NCI-H82 treated with DMSO at 0.1 percent for 48 hours (cell line): ENCODE measurements at regions not wholly inside any gene's neighbourhood (a gene's known extent, or its start where the extent isn't known, plus 50 kb on each side); places are given as distances from the start of the nearest gene placed in this dataset.
"Not testable (repeated sequence)": the region's sequence is repeated elsewhere in the genome, so short reads cannot be mapped to it uniquely, and the experiment has no call there.

Source experiments
- DNase-seq: peaks from one replicate; lab custom pipeline; 2025; ENCODE audit not compliant: unreplicated experiment; lab: John Stamatoyannopoulos, UW

DNA sequence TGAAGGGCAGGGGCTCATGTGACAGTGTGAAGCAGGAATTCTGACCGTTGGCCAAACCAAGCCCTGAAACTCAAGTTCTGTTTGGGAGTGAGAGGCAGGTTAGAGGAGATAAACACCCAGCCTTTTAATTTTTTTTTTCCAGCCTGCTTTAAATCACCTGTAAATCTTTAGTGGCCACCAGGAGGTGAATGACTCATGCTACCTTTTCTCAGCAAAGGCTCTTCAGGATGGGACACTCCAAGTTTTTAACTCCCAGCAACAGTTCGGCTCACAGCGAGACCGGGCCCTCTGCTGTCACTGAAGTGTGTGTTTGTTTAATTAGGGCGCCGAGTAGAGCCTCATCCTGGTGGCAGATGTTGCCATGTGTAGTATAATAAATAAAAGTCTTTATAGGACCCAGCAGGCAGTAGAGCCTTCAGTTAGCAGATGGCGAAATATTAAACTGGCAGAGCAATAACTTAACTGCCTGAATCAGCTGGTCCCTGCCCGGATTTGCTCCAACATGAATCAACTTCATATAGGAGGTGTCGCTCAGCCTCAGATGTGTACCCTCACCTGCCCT lies 180.3 kb downstream of the NPIPA7 start:
- DNase-seq, result not testable (repeated sequence)

DNA sequence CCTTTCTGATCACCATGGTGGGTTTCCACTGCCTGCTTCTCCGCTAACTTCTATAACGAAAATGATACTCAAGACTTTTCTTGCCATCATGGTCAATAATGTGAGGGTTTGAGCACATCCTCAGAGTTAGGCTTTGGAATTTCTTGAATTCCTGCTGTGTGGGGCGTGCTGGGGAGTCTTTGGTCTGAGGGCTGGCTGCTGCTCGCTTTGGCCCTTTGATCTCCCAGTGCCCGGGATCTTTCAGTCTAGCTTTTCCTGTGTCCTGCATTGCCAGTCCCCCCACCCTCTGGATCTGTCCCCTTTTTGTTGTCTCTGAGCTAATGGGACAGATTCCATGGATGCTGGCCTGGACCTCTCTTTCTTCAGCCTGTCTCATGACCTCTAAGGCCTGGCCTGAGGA lies 182.6 kb downstream of the NPIPA7 start:
- DNase-seq, result not testable (repeated sequence)

DNA sequence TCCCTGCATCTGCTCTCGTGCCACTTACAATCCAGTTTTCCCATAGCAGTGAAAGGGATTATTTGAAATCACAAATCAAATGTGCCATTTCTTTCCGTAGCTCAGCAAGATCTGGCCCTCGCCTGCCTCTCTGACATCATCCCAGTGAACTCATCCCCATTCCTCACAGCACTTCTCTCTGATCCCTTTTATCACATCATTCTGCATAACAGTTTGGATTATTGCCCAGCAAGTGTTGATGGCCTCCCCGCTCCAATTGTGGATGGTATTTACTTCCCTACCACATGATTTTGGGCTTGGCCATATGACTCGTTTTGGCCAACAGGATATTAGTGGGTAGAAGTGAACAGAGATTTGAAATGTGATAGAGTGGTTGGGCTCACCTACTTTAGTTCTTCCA lies 185.0 kb downstream of the NPIPA7 start:
- not testable (repeated sequence) for DNase-seq

DNA sequence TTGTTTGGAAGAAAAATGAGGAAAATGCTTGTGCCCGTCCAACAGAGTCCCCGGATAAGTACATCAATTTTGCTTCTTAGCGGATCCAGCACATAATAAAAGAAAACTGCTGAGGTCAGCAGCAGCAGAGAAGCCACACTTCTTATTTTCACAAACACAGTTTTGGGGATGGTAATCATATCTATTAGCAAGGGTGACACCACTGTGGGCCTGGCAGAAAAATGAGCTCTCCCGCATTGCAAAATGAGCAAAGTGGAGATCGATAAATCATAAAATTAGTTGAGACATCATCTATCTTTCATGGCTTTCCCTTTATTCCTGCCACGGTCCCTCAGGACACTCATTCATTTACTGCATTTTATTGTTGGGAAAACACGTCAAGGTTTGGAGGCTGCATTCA lies 186.4 kb downstream of the NPIPA7 start:
- not testable (repeated sequence) for DNase-seq

DNA sequence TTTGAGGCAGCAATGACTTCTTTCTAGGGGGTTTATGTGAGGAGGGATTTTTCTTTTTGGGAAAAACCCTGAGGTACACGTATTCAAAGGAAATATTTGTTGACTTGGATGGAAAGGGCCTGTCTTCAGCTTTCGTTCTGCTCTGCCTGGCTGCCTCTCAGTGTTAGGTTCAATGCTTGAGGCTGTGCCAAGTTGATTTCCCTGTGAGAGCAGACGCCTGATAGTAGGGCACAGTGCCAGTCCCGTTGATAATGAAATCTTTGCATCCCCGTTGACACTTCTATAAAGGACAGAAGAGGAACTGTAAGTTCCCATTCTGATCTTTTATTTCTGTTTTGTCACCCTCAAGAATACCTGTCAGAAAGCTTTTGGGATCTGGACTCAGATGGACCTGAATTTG lies 191.1 kb downstream of the NPIPA7 start:
- not testable (repeated sequence) for DNase-seq

DNA sequence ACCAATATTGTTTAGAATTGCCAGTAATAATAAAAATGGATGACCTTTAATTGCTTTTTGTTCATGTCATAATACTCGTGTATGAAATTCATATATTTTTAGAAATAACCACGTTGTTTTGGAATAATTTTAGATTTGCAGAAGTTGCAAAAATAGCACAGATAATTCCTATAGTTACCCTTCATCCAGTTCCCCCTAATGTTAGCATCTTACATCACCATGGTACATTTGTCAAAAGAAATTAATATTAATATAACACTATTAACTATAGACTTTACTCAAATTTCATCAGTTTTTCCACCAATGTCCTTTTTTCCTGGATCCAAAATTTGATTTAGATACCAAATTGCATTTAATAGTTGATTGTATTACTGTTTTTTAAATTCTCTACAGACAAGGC lies 191.9 kb downstream of the NPIPA7 start:
- not testable (repeated sequence) for DNase-seq

DNA sequence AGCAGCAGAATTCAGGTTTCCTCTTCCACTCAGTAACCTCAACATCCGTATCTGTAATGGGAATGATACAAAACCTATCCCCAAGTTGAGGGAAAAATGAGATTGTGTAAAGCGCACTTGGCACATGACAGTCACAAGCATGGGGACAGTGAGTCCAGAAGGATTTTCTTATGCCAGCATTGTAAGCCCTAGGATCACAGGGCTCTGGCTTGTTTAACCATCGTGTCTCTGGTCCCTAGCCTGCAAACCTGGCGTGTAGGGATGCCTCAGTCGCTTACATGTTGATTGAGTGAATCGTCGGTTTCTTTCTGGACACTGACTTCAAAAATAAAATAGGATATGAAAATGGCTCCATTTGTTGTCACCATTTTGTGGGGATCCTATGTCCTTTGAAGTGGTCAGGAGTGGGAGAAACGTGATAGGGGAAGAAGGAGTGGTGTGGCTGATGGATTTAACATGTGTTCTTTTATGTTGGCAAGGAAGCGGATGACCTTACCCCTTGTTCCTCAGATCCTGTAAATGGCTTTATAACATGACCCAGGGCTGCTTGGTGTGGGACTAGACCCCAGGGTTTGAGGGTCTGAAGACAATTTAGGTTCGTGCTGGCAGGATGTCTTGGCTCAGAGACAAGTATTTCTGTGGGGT lies 193.3 kb downstream of the NPIPA7 start:
- not testable (repeated sequence) for DNase-seq

DNA sequence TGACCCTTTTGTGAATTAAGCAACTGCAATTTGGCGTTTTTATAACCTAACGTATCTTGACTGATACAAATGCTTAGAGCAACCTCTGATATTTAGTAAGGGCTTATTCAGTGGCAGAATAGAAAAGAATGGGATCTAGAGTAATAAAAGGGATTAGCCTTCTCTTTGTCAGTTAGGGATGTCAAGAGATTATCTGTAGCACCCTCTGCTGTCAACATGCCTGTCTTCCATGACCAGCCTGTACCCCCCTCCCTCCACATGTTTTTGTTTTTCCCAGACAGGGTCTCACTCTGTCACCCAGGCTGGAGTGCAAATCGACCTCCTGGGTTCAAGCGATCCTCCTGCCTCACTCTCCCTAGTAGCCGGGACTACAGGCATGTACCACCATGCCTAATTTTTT lies 198.1 kb downstream of the NPIPA7 start:
- DNase-seq, result peak; percentile 68

DNA sequence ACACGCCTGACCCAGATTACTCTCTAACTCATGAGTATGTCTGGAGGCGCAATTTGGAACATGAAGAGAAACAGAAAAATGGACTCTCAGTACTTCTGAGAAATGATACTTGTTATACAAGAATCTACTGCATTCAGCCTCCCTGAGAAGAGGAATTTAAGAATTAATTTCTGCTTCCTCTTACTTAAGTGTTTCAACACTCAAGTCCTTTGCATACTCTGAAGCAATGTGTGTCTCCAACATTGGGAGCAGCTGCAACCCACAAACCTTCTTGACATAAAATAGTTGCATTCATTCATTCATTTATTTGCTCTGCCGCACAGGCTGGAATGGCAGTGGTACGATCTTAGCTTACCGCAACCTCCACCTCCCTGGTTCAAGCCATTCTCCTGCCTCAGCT lies 199.8 kb downstream of the NPIPA7 start:
- no peak for DNase-seq

DNA sequence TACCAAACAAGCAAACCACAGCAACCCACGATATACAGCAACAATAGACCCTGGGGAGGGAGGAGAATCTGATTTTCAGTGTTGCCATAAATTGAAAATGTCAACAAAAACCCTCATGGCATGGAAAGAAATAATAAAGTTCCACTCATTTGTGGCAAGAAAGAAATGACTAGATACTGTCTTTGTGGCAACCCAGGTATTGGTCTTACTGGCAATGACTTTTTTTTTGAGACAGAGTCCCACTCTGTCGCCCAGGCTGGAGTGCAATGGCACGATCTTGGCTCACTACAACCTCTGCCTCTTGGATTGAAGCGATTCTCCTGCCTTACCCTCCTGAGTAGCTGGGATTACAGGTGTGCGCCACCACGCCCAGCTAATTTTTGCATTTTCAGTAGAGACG lies 204.0 kb downstream of the NPIPA7 start:
- DNase-seq, result not testable (repeated sequence)

DNA sequence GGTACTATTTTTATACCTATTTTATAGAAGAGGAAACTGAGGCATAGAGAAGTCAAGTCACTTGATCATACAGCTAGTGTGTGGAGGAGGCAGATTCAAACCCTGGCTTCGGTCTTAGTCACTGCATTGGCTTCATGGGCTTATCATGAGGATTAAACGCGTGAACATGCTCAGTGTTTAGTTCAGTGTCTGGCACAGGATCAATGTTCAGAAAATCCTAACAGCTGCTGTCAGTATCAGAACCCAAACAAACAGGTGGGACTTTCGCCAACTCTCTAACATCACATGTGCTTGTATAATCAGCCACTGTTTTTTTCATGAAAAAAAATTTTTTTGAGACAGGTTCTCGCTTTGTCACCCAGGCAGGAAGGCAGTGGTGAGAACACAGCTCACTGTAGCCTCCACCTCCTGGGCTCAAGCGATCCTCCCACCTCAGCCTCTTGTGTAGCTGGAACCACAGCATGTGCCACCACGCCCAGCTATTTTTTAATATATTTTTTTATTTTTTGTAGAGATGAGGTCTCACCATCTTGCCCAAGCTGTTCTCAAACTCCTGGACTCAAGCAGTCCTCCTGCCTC lies 207.2 kb downstream of the NPIPA7 start:
- peak; percentile 30 for DNase-seq

DNA sequence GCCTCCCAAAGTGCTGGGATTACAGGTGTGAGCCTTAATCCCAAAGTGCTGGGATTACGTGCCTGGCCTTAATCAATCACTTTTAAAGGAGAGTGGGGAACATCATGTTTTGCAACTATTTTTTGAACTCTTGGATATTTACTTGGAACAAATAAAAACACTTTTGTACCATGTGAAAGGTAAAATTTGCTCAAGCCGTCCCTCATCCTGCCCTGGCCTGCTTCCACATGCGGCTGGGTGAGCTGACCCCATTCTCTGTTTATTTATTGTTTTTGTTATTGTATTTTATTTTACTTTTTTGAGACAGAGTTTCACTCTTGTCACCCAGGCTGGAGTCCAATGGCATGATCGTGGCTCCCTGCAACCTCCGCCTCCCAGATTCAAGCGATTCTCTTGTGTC lies 208.0 kb downstream of the NPIPA7 start:
- DNase-seq, result not testable (repeated sequence)

DNA sequence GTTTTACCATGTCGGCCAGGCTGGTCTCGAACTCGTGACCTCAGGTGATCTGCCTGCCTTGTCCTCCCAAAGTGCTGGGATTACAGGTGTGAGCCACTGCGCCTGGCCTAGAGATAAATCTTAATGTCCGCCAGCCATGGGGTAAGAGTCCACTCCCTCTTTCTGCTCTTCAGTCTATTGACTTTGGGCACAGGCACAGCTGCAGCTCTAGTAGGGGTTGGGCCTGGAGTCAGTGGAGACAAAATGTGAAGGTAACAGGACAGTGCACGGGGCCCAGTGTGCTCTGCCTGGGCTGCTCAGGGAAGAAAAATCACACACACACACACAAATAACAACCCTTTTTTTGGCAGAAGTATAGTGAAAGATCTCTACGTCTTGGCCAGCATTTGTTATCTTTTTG lies 209.5 kb downstream of the NPIPA7 start:
- DNase-seq, result not testable (repeated sequence)

DNA sequence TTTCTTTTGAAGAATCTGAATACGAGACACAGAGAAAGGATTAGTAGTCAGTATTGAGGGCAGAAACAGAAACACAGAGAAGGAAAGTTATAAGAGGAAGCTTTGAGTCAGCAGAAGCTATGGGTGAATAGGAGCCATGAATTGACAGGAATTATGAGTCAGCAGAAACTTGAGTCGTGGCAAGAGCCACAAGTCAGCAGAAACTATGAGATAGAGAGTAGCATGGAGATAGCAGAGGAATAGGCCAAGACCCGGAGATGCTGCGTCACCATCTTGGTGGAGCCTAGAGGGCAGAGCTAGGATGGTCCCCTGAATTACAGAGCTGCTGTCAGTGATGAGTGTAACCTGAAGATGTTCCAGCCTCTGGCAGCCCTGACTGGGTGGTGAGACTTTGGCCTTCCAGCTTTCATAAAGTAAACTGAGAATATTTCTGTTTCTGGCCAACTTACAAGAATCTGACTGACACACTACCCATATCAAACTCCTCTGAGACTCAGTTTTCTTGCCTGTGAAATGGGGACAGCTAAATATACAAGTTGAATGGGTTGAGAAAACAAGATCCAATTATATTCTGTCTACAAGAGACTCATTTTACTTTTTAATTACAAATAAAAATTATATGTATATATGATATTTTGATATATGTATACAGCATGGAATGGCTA lies 211.8 kb downstream of the NPIPA7 start:
- not testable (repeated sequence) for DNase-seq

DNA sequence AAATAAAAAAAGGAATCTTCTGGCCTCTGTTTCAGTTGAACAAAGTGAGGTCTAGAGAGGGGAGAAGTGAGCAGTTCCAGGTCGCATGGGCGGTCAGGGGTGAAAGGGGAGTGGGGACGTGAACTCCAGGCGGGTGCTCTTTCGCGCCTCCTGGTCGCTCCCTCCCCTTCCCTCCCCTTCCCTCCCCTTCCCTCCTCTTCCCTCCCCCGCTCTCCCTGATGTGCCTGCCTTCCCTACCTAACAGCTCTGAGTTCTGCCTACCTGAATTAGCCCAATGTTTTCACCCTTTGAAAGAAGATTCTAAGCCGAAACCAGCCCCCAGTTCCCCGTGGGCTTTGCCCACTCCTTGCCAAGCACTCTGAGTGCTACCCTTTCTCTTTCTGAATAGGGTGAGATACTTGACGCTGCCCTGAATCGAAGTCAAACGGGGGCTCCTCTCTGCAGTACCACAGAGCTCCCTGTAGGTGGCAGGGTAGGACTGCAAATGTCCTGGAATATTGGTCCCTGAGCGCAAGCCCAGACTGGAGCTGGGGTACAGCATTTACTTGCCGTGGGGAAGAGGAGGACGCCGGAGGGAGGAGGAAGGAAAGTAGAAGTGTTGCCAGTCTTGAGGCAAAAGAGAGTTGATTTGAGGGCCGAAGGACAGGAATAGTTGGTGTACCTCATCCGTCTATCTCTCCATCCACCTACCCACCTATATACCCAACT lies 214.4 kb downstream of the NPIPA7 start:
- DNase-seq, result not testable (repeated sequence)

DNA sequence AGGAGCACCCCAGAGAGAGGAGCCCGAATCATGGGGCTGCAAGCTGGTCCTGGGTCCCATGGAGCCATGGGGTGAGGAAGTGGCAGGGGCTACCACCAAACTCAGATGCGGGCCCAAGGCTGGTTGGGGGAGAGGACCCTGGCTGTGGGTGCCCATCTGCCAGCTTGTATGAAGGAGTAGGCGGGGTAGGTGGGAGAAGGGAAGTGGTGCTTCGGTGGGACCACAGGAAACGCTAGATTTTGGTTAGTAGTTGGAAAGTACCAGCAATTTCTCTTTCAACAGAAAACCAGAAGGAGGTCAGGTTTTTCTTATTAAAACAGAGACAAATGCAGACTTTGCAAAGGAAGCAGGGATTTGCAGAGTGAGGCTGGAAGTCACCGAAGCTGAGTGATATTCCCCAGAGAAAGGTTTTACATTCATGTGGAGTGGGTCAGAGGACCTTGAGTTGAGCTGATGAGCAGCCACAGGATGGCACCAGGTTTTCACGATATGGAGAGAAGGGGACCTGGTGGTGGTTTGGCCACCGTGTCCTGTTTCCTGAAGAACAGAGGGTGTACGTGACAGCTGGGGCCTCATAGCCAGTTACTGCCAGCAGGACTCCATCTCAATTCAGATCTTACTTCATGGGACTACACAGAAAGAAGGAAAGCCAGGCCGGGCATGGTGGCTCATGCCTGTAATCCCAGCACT lies 216.2 kb downstream of the NPIPA7 start:
- not testable (repeated sequence) for DNase-seq

DNA sequence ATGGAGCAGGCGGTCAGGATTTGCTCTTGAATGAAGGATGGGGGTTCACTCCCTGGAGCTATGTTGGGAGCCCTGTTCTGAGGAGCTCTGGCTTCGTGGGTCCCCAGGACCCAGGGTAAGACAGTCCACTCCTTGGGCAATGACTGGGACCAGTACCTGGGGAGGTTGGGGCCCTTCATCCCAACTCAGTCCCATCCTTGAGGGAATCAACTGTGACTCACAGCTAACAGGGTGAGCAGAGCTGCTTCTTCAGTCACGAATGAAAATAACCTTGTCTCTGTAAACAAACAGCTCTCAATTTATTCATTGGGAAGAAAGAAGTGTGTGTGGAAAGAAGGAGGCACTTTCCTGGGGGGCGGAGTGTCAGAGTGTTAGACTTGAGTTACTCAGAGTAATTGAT lies 222.3 kb downstream of the NPIPA7 start:
- not testable (repeated sequence) for DNase-seq

DNA sequence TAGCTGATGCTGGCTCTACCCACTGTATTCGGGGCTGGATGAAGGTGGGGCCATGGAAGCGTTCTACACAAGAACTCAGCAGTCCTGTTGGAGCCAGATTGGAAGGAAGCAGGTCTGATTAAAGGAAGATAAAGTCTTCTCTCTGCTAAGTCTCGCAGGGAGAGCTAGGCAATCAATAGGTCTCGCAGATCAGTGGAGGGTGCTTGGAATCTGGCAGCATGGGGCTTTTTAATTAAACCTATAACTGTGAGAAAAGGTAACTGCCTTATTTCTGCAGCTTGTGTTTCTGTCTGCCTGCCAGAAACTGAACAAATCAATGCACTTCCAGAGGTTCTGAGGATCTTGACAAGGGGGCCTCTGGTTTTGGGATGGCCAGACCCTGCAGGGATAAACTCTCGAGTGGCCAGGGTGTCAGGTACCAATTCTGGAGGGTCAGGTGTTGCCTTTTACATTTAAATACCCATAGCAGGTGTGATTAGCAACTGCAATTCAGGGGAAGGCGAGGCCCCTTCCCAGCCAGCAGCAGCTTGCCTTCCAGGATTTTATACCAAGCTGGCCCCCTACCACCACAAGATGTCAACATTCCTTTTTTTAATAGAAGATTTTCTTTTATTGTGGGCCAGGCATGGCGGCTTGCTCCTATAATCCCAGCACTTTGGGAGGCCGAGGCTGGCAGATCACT lies 228.6 kb downstream of the NPIPA7 start:
- not testable (repeated sequence) for DNase-seq

DNA sequence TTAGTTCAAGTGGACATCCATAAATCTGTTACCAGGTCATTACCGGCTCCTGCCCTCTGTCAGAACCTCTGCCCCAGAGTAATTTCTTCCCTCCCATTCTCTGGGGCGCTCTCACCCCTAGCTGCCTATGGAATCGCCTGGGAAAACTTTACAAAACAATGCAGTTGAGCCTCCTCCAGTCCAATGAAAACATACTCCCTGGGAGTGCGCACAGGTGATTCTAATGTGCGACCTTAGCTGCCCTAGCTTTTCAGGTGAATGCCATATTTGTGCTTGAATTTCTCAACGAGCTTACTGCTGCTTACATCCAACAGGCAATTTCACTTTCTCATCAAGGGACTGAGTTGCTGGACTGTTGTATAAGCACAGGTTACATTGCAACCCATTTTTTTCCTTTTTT lies 230.7 kb downstream of the NPIPA7 start:
- DNase-seq, result not testable (repeated sequence)

DNA sequence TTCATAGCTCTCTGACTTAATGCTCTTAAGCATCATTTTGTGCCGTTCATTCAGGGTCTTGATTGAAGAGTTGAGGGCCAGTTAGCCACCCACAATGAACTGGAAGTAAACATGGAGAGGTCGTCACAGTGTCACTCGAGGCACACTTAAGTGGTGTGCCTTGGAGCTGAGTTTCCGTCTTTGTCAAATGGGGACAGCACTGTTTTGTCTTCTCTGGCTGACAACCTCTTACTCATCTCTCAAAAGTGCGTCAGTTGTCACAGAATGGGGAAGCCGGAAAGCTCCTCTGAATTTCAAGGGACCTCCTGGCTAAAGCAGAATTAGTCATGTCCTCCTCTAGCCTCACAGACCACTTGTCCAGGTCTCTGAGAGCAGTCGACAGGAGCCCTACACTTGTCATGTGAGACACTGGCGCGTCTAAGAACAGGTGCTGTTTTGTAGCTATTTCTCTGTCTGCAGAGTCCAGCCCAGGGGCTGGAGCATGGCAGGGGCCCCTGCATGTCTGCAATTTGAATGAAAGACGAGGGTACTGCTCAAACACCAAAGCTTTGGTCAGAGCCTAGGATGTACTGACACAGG lies 231.5 kb downstream of the NPIPA7 start:
- DNase-seq, result not testable (repeated sequence)
